Neutrophil (primary cell): ENCODE measurements at regions not wholly inside any gene's neighbourhood (a gene's known extent, or its start where the extent isn't known, plus 50 kb on each side); places are given as distances from the start of the nearest gene placed in this dataset.

Experiments
- H3K27ac ChIP-seq: fragments of 200-600 bp; sonication (generic); 2 replicates; pipeline ENCODE4 v1.5.1; 2016; ENCODE audit warnings: mild to moderate bottlenecking, moderate library complexity
- H3K27me3 ChIP-seq: fragments of 200-600 bp; sonication (generic); 2 replicates; pipeline ENCODE4 v1.6.0; 2016; ENCODE audit warnings: mild to moderate bottlenecking
- H3K36me3 ChIP-seq: fragments of 200-600 bp; sonication (generic); 2 replicates; pipeline ENCODE4 v1.5.1; 2017
- H3K4me1 ChIP-seq, 2 experiments: fragments of 200-600 bp in 1 of 2; sonication (generic) in 1 of 2; 1 replicate in 1 of 2; 2 replicates in 1 of 2; pipeline versions ENCODE4 v1.5.1 to v1.6.1; 2013 to 2016; ENCODE audit warnings: low read depth in 1 of 2, low read length in 1 of 2, mild to moderate bottlenecking in 1 of 2, moderate library complexity in 1 of 2; ENCODE audit not compliant: control insufficient read depth in 1 of 2, insufficient read depth in 1 of 2
- H3K4me3 ChIP-seq, 2 experiments: fragments of 200-600 bp in 1 of 2; sonication (generic) in 1 of 2; 1 replicate in 1 of 2; 2 replicates in 1 of 2; pipeline ENCODE4 v1.5.1; 2013 to 2016; ENCODE audit warnings: low read depth in 1 of 2, low read length in 1 of 2, mild to moderate bottlenecking in 1 of 2, moderate library complexity in 1 of 2
- H3K9me3 ChIP-seq: fragments of 200-600 bp; sonication (generic); 2 replicates; pipeline ENCODE4 v1.5.1; 2016
- CTCF ChIP-seq: fragments of 200-600 bp; sonication (generic); IDR thresholded peaks from 2 replicates; pipeline ENCODE4 v1.5.1; 2016; ENCODE audit warnings: antibody characterized with exemption

GRCh38 chr3:102617381-102617780, 182.6 kb downstream of the ZPLD1 start:
- Histone ChIP-seq H3K4me3 (no peak overlapping the region), H3K27ac (no peak overlapping the region), H3K4me1 (no peaks in the 10 kb centered on the region), H3K36me3 (no peaks in the 10 kb centered on the region), H3K9me3 (no peaks in the 10 kb centered on the region), H3K27me3 (no peaks in the 10 kb centered on the region)
- TF ChIP-seq CTCF: no peak

- H3K9me3 ChIP-seq: no peaks in the 10 kb centered on the region
- H3K27me3 ChIP-seq: no peaks in the 10 kb centered on the region
- no peak for TF ChIP-seq CTCF
These were observed 184.5 kb downstream of the ZPLD1 start for GRCh38 chr3:102619361-102619760.

GRCh38 chr3:102629943-102630342, 195.1 kb downstream of the ZPLD1 start:
- TF ChIP-seq CTCF: no peak
- Histone ChIP-seq H3K36me3 (no peaks in the 10 kb centered on the region), H3K27me3 (no peaks in the 10 kb centered on the region), H3K4me1 (no peaks in the 10 kb centered on the region), H3K9me3 (no peaks in the 10 kb centered on the region), H3K27ac (no peak overlapping the region), H3K4me3 (no peak overlapping the region)

More at GRCh38 chr3:102619361-102619760, 184.5 kb downstream of the ZPLD1 start:
- H3K36me3 ChIP-seq: no peaks in the 10 kb centered on the region
- no peak overlapping the region for H3K27ac ChIP-seq
- no peak overlapping the region for H3K4me3 ChIP-seq
- no peaks in the 10 kb centered on the region for H3K4me1 ChIP-seq

- Histone ChIP-seq H3K27me3 (no peaks in the 10 kb centered on the region), H3K9me3 (no peaks in the 10 kb centered on the region), H3K36me3 (no peaks in the 10 kb centered on the region), H3K4me3 (no peak overlapping the region), H3K27ac (no peak overlapping the region), H3K4me1 (no peaks in the 10 kb centered on the region)
- TF ChIP-seq CTCF: no peak
These were observed 195.7 kb downstream of the ZPLD1 start for GRCh38 chr3:102630531-102630930.

- Histone ChIP-seq H3K27me3 (no peaks in the 10 kb centered on the region), H3K27ac (no peak overlapping the region), H3K36me3 (no peaks in the 10 kb centered on the region), H3K4me3 (no peak overlapping the region), H3K4me1 (no peaks in the 10 kb centered on the region), H3K9me3 (no peaks in the 10 kb centered on the region)
- TF ChIP-seq CTCF: no peak
These were observed 208.7 kb downstream of the ZPLD1 start for GRCh38 chr3:102643546-102643945.

GRCh38 chr3:102646557-102646956, 211.7 kb downstream of the ZPLD1 start:
- no peak overlapping the region for H3K27ac ChIP-seq
- no peak for TF ChIP-seq CTCF
- no peaks in the 10 kb centered on the region for H3K9me3 ChIP-seq
- H3K4me3 ChIP-seq: no peak overlapping the region
- no peaks in the 10 kb centered on the region for H3K4me1 ChIP-seq
- no peaks in the 10 kb centered on the region for H3K27me3 ChIP-seq
- H3K36me3 ChIP-seq: no peaks in the 10 kb centered on the region
